ENCODE measurements at regions not wholly inside any gene's neighbourhood (a gene's known extent, or its start where the extent isn't known, plus 50 kb on each side); places are given as distances from the start of the nearest gene placed in this dataset.
A peak's percentile ranks its signal among the peaks of the same experiment; 100 is the strongest.
"Not testable (repeated sequence)": the region's sequence is repeated elsewhere in the genome, so short reads cannot be mapped to it uniquely, and the experiment has no call there.

GRCh38 chr17:64800987-64801386, 118.3 kb downstream of the LRRC37A3 start:
- DNase-seq = not testable (repeated sequence)

- DNase-seq = not testable (repeated sequence)
Observed at GRCh38 chr17:64800361-64800895, 118.8 kb downstream of the LRRC37A3 start.

GRCh38 chr17:64799543-64800188, 119.6 kb downstream of the LRRC37A3 start:
- not testable (repeated sequence) for DNase-seq

- not testable (repeated sequence) for DNase-seq
Observed at GRCh38 chr17:64798961-64799360, 120.3 kb downstream of the LRRC37A3 start.

GRCh38 chr17:64798489-64798790, 120.8 kb downstream of the LRRC37A3 start:
- DNase-seq = peak in 1 of 5 experiments; percentile 36

GRCh38 chr17:64797746-64798488, 121.4 kb downstream of the LRRC37A3 start:
- not testable (repeated sequence) for DNase-seq

- not testable (repeated sequence) for DNase-seq
Observed at GRCh38 chr17:64795342-64795741, 123.9 kb downstream of the LRRC37A3 start.

- not testable (repeated sequence) for DNase-seq
Observed at GRCh38 chr17:64794548-64795274, 124.6 kb downstream of the LRRC37A3 start.

GRCh38 chr17:64794113-64794512, 125.2 kb downstream of the LRRC37A3 start:
- DNase-seq = not testable (repeated sequence)

- DNase-seq = peak in 2 of 5 experiments; percentile 34 to 36
Observed at GRCh38 chr17:64792793-64793575, 126.3 kb downstream of the LRRC37A3 start.

- not testable (repeated sequence) for DNase-seq
Observed at GRCh38 chr17:64792276-64792675, 127.0 kb downstream of the LRRC37A3 start.

GRCh38 chr17:64791691-64792090, 127.6 kb downstream of the LRRC37A3 start:
- not testable (repeated sequence) for DNase-seq

GRCh38 chr17:64791226-64791625, 128.1 kb downstream of the LRRC37A3 start:
- not testable (repeated sequence) for DNase-seq

- not testable (repeated sequence) for DNase-seq
Observed at GRCh38 chr17:64790690-64791089, 128.6 kb upstream of the SMURF2 start.

GRCh38 chr17:64790193-64790592, 128.1 kb upstream of the SMURF2 start:
- DNase-seq = not testable (repeated sequence)

- DNase-seq = not testable (repeated sequence)
Observed at GRCh38 chr17:64789061-64789445, 126.9 kb upstream of the SMURF2 start.

GRCh38 chr17:64788286-64789060, 126.4 kb upstream of the SMURF2 start:
- DNase-seq = no peak

GRCh38 chr17:64787921-64788271, 125.8 kb upstream of the SMURF2 start:
- no peak for DNase-seq

- no peak for DNase-seq
Observed at GRCh38 chr17:64787255-64787920, 125.3 kb upstream of the SMURF2 start.

GRCh38 chr17:64786337-64786736, 124.2 kb upstream of the SMURF2 start:
- no peak for DNase-seq

GRCh38 chr17:64785011-64785421, 122.9 kb upstream of the SMURF2 start:
- no peak for DNase-seq
